ENCODE measurements at regions not wholly inside any gene's neighbourhood (a gene's known extent, or its start where the extent isn't known, plus 50 kb on each side); places are given as distances from the start of the nearest gene placed in this dataset.

GRCh38 chr14:39967885-39968284 lies 535.7 kb upstream of the FBXO33 start:
- no peak for TF ChIP-seq CTCF (IDR thresholded peaks at IDR 0.05)
- no peak for TF ChIP-seq POLR2A (IDR thresholded peaks at IDR 0.05)
